Suprapubic skin (tissue), 3 donors: ENCODE measurements at regions not wholly inside any gene's neighbourhood (a gene's known extent, or its start where the extent isn't known, plus 50 kb on each side); places are given as distances from the start of the nearest gene placed in this dataset.

Experiments
- POLR2A ChIP-seq, 2 donors: fragments of 450-650 bp; IDR thresholded peaks; one replicate each; pipeline ENCODE4 v1.6.1; 2017; ENCODE audit warnings: antibody characterized with exemption in 2 of 2, mild to moderate bottlenecking in 2 of 2, moderate library complexity in 2 of 2
- TF ChIP-seq, protein P1 (sequence below), 2 donors: fragments of 200-600 bp in 1 of 2; fragments of 450-650 bp in 1 of 2; sonication (generic) in 1 of 2; IDR thresholded peaks; one replicate each; pipeline ENCODE4 v1.5.1; 2016 to 2019; ENCODE audit warnings: antibody characterized with exemption in 2 of 2, mild to moderate bottlenecking in 1 of 2, moderate library complexity in 1 of 2

DNA sequence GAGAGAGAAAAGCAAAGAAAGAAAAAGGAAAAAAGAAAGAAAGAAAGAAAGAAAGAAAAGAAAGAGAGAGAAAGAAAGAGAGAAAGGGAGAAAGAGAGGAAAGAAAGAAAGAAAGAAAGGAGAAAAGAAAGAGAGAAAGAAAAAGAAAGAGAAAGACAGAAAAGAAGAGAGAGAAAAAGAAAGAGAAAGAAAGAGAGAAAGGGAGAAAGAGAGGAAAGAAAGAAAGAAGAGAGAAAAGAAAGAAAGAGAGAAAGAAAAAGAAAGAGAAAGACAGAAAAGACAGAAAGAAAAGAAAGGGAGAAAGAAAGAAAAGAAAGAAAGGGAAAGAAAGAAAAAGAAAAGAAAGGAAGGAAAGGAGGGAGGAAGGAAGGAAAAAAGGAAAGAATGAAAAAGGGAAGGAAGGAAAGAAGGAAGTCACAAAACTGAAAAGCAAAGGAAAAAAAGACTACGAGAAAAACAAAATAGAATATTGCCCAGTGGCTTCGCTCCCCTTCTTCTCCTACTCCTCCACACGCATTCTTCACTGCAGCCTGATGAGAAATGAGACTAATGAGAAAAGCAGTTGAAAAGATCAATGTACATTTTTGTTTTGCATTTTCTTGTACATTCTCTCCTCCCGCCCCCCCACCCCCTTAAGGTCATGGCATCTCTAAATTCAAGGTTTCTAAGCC, 170.0 kb downstream of the SOD2 start:
- TF ChIP-seq, protein P1, sequence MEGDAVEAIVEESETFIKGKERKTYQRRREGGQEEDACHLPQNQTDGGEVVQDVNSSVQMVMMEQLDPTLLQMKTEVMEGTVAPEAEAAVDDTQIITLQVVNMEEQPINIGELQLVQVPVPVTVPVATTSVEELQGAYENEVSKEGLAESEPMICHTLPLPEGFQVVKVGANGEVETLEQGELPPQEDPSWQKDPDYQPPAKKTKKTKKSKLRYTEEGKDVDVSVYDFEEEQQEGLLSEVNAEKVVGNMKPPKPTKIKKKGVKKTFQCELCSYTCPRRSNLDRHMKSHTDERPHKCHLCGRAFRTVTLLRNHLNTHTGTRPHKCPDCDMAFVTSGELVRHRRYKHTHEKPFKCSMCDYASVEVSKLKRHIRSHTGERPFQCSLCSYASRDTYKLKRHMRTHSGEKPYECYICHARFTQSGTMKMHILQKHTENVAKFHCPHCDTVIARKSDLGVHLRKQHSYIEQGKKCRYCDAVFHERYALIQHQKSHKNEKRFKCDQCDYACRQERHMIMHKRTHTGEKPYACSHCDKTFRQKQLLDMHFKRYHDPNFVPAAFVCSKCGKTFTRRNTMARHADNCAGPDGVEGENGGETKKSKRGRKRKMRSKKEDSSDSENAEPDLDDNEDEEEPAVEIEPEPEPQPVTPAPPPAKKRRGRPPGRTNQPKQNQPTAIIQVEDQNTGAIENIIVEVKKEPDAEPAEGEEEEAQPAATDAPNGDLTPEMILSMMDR (IDR thresholded peaks at IDR 0.05) = no peak
- TF ChIP-seq POLR2A (IDR thresholded peaks at IDR 0.05) = no peak
